ENCODE measurements at regions not wholly inside any gene's neighbourhood (a gene's known extent, or its start where the extent isn't known, plus 50 kb on each side); places are given as distances from the start of the nearest gene placed in this dataset.

- TF ChIP-seq ZBTB11 (CRISPR knock-in tag; IDR thresholded peaks at IDR 0.05), result no peak
- TF ChIP-seq POLR2A (IDR thresholded peaks at IDR 0.05; ENCODE audit: low read depth, low read length), result no peak
- no peak for TF ChIP-seq EZH2 (IDR thresholded peaks at IDR 0.05; ENCODE audit: borderline replicate concordance, control insufficient read depth, low read depth, low read length)
- no peak for TF ChIP-seq BCLAF1 (IDR thresholded peaks at IDR 0.05)
- no peak for TF ChIP-seq POLR2AphosphoS5 (IDR thresholded peaks at IDR 0.05; ENCODE audit: low read length)
- no peak for TF ChIP-seq STAT3 (IDR thresholded peaks at IDR 0.05; ENCODE audit: low read depth, low read length)
- no peak for TF ChIP-seq CUX1 (IDR thresholded peaks at IDR 0.05; ENCODE audit: insufficient replicate concordance, low read depth, low read length)
- no peak for TF ChIP-seq ZSCAN29 (IDR thresholded peaks at IDR 0.05)
- no peak for TF ChIP-seq MAX (IDR thresholded peaks at IDR 0.05; ENCODE audit: low read depth, low read length)
- no peak for TF ChIP-seq CTCF (IDR thresholded peaks at IDR 0.05 in 2 of 3, conservative IDR thresholded peaks at IDR 0.05 in 1 of 3; ENCODE audit: control insufficient read depth in 2 of 3, extremely low read depth in 1 of 3, insufficient read depth in 1 of 3, low read depth in 3 of 3, low read length in 3 of 3)
- TF ChIP-seq TAF1 (IDR thresholded peaks at IDR 0.05; ENCODE audit: borderline replicate concordance, low read depth, low read length), result no peak
These were observed 134.1 kb upstream of the GNAO1 start for GRCh38 chr16:56057151-56057550.

Data from GM12878 (cell line).